ENCODE measurements at regions not wholly inside any gene's neighbourhood (a gene's known extent, or its start where the extent isn't known, plus 50 kb on each side); places are given as distances from the start of the nearest gene placed in this dataset.
"Not testable (repeated sequence)": the region's sequence is repeated elsewhere in the genome, so short reads cannot be mapped to it uniquely, and the experiment has no call there.

GRCh38 chr7:26955516-26955915 is 91.1 kb upstream of the SKAP2 start:
- no peak for DNase-seq (ENCODE audit: low read depth)

- DNase-seq (ENCODE audit: low read depth) = no peak
Measured at GRCh38 chr7:26954951-26955350, 90.6 kb upstream of the SKAP2 start.

- no peak for DNase-seq (ENCODE audit: low read depth)
Measured at GRCh38 chr7:26951407-26951950, 87.1 kb upstream of the SKAP2 start.

GRCh38 chr7:26950889-26951288 is 86.5 kb upstream of the SKAP2 start:
- DNase-seq (ENCODE audit: low read depth) = no peak

DNA sequence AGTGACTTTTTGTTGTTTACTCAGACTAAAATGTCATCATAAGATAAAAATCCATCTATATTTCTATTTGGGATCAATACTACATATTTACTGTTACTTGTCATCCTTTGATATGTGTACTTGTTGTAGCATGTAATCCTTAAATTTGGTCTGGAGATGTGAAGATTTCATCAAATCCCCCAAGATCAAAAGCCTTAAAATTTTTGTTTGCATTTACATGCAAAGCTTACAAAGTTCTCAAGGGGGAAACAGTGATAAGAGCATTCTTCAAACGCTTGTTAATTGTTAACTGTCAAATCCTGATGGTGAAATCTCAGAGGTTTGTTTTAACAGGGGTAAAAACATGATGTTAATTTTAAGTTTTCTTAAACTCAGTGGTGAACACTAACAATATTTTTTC is 84.9 kb upstream of the SKAP2 start:
- DNase-seq (ENCODE audit: low read depth) = no peak

GRCh38 chr7:26948617-26949118 is 84.3 kb upstream of the SKAP2 start:
- DNase-seq (ENCODE audit: low read depth) = no peak

DNA sequence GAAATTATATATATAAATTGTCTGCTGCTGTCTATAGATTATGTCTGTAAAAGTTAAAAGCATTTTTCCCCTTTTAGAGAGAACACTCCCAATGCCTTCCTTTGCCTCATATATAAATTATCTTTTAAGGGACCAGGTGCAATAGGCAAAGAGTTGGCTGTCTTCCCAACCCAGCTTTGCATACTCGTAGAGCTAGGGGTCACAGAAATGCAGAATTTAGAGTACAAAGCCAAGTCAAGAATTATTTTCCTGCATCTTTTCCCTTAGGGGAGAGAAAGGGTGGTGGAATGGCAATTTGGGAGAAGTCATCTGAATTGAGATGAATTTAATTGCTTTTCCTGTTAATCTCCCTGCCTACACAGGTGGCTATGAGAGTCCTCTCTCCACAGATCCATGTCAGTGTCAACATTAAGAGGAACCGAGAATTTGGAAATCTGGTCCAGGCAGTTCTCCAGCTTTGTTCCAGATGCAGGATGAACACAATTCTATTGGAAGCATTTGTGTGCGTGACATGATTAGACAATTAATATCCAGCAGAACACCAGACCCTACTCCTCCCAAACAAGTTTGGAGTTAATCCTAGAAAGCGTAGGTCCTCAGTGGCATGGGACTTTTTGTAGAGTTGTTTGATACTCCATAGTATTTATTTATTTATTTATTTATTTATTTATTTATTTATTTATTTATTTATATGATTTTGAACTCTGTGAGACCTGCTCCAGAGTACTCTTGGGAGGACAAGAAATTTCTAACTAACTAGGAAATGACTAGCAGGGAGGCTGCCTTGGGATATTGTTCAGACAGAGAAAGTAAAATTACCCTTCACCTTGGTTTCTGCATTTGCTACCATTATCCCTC is 80.3 kb upstream of the SKAP2 start:
- DNase-seq (ENCODE audit: low read depth) = no peak

- no peak for DNase-seq (ENCODE audit: low read depth)
Measured at GRCh38 chr7:26937939-26938623, 73.7 kb upstream of the SKAP2 start.

GRCh38 chr7:26937306-26937705 is 72.9 kb upstream of the SKAP2 start:
- DNase-seq (ENCODE audit: low read depth) = peak; percentile 47

- DNase-seq (ENCODE audit: low read depth) = not testable (repeated sequence)
Measured at GRCh38 chr7:26932616-26933015, 68.2 kb upstream of the SKAP2 start.

- no peak for DNase-seq (ENCODE audit: low read depth)
Measured at GRCh38 chr7:26930845-26931244, 66.5 kb upstream of the SKAP2 start.

- no peak for DNase-seq (ENCODE audit: low read depth)
Measured at GRCh38 chr7:26930201-26930600, 65.8 kb upstream of the SKAP2 start.

GRCh38 chr7:26928703-26929347 is 64.4 kb upstream of the SKAP2 start:
- DNase-seq (ENCODE audit: low read depth) = no peak

GRCh38 chr7:26925768-26926167 is 61.4 kb upstream of the SKAP2 start:
- DNase-seq (ENCODE audit: low read depth) = no peak

- DNase-seq (ENCODE audit: low read depth) = no peak
Measured at GRCh38 chr7:26924149-26924767, 59.9 kb upstream of the SKAP2 start.

DNA sequence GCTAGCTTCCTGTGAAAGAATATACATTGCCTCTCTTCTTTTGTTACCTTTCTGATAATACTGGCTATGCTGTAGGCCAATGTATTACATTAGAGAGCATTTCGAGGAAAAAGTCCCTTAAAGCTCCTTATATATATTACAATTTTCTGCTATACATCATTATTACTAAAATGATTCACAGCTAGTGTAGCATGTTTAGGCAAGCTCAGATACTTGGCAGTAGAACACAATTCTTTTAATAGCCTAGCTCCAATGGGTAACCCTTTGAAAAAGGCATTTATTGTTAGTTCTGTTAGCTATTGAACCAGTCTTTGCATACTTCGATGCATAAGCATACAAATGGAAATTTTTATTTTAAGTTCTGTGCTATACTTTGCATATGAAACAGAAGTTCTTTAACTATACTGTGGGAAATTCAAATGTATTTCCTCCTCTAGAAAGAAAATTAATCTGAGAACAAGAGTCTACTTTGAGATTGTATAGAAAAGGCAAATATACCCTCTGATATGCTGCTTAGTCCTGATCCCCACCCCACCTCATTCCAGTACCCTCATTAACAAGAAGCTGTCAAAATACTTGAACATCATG is 55.6 kb upstream of the SKAP2 start:
- DNase-seq (ENCODE audit: low read depth) = no peak

- peak; percentile 22 for DNase-seq (ENCODE audit: low read depth)
Measured at GRCh38 chr7:26918241-26918640, 53.9 kb upstream of the SKAP2 start.

- no peak for DNase-seq (ENCODE audit: low read depth)
Measured at GRCh38 chr7:26916779-26917320, 52.5 kb upstream of the SKAP2 start.

DNA sequence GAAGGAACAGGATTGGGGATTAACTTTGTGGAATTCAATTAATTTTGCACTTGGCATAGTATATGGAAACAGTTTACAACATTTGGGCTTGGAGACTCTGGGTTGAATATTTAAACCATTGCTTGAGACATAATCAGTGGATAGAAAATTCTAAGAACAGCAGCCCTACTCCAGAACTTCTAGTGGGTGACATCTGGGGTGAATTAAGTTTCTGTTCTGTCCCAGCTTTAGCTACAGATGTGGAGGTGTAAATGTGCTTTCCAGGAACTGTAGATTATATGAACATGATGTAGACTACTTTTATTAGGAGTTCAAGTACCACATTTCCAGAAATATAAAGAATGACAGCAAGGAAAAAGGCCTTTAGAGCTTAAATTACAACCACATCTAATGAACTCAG is 51.9 kb upstream of the SKAP2 start:
- DNase-seq (ENCODE audit: low read depth) = no peak
